B cell (primary cell): ENCODE measurements at regions not wholly inside any gene's neighbourhood (a gene's known extent, or its start where the extent isn't known, plus 50 kb on each side); places are given as distances from the start of the nearest gene placed in this dataset.

Experiments
- CTCF ChIP-seq: fragments of 200-600 bp; IDR thresholded peaks from one replicate; pipeline ENCODE4 v1.8.0; 2022; ENCODE audit warnings: antibody characterized with exemption, mild to moderate bottlenecking
- EZH2 ChIP-seq: IDR thresholded peaks from 2 replicates; pipeline ENCODE4 v1.6.1; 2012; ENCODE audit warnings: borderline replicate concordance, low read depth, mild to moderate bottlenecking, moderate library complexity, low read length; ENCODE audit not compliant: insufficient read depth, poor library complexity, severe bottlenecking

GRCh38 chr2:103469800-103470199 lies 708.0 kb downstream of the TMEM182 start:
- TF ChIP-seq CTCF (no peak), EZH2 (no peak)
